AG10803 (cell line): ENCODE measurements at regions not wholly inside any gene's neighbourhood (a gene's known extent, or its start where the extent isn't known, plus 50 kb on each side); places are given as distances from the start of the nearest gene placed in this dataset.

Experiments used
- DNase-seq: peaks from one replicate; pipeline ENCODE4 v3.0.0; 2010; ENCODE audit warnings: low read depth
- H3K4me3 ChIP-seq: 2 replicates; pipeline ENCODE4 v1.5.1; 2011; ENCODE audit warnings: mild to moderate bottlenecking, low read length, control low read depth
- CTCF ChIP-seq: conservative IDR thresholded peaks from 2 replicates; pipeline ENCODE4 v1.5.1; 2011; ENCODE audit warnings: mild to moderate bottlenecking, low read length, control low read depth, inconsistent platforms

- H3K4me3 ChIP-seq = no peak overlapping the region
- TF ChIP-seq CTCF = no peak
- no peak for DNase-seq
Observed at GRCh38 chr2:107543793-107544192, 282.9 kb upstream of the RGPD4 start.

- no peak overlapping the region for H3K4me3 ChIP-seq
- DNase-seq = no peak
- no peak for TF ChIP-seq CTCF
Observed at GRCh38 chr2:107545066-107545465, 281.6 kb upstream of the RGPD4 start.

GRCh38 chr2:107545851-107546250, 280.8 kb upstream of the RGPD4 start:
- no peak overlapping the region for H3K4me3 ChIP-seq
- no peak for TF ChIP-seq CTCF
- DNase-seq = no peak

GRCh38 chr2:107548216-107548615, 278.5 kb upstream of the RGPD4 start:
- no peak for TF ChIP-seq CTCF
- no peak for DNase-seq
- H3K4me3 ChIP-seq = no peak overlapping the region

GRCh38 chr2:107553046-107553445, 273.6 kb upstream of the RGPD4 start:
- no peak overlapping the region for H3K4me3 ChIP-seq
- no peak for TF ChIP-seq CTCF
- no peak for DNase-seq

- DNase-seq = peak; percentile 16
- no peak overlapping the region for H3K4me3 ChIP-seq
- no peak for TF ChIP-seq CTCF
Observed at GRCh38 chr2:107553539-107553938, 273.2 kb upstream of the RGPD4 start.

GRCh38 chr2:107556038-107556627, 270.6 kb upstream of the RGPD4 start:
- no peak for DNase-seq
- H3K4me3 ChIP-seq = no peak overlapping the region
- no peak for TF ChIP-seq CTCF
